AG09309 (cell line): ENCODE measurements at regions not wholly inside any gene's neighbourhood (a gene's known extent, or its start where the extent isn't known, plus 50 kb on each side); places are given as distances from the start of the nearest gene placed in this dataset.

Experiments
- DNase-seq: peaks from one replicate; pipeline ENCODE4 v3.0.0-alpha.2; 2010; ENCODE audit warnings: low read depth
- H3K4me3 ChIP-seq: 2 replicates; pipeline ENCODE4 v1.5.1; 2011; ENCODE audit warnings: mild to moderate bottlenecking, low read depth, low read length, moderate library complexity; ENCODE audit not compliant: control insufficient read depth
- CTCF ChIP-seq: IDR thresholded peaks from 2 replicates; pipeline ENCODE4 v1.5.1; 2011; ENCODE audit warnings: mild to moderate bottlenecking, low read depth, low read length, inconsistent platforms; ENCODE audit not compliant: insufficient read depth, control insufficient read depth; ENCODE audit errors: missing control alignments

DNA sequence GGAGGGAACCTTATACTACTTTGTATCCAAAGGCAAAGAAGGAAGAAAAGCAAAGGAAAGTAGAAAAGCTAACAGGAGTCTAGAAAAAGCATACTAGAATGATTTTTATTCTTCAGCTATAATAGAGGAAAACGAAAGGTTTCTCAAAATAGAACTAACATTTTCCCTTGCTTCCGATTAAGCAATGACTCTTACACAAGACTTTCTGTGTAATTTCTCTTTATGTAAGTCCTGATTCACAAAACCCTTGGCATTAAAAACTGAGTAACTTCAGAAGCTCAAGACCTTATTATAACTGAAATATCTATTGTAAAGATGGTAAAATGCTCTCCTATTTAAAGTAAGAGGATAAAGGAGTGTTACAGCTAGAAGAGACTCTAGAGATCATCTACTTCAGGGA is 97.4 kb downstream of the DTWD1 start:
- TF ChIP-seq CTCF: no peak
- peak; percentile 71 for DNase-seq
- H3K4me3 ChIP-seq: no peak overlapping the region

DNA sequence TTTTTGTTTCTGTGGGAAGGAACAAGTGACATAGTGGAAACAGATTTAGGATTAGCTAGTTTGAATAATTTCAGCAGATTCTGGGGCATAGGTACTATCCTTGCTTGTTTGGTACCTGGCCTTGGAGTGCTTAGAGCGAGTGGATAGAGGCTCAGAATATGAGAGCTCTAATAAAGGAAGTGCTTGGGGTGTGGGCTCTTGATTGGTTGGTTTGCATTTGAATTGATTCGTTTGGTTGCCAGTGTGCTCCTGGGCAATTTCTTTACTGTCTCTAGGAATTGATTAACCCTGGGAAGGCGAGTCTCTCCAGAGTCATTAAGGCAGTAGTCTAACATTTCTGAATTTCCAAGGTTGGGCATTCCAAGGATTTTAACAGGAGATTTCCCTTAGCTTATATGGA is 98.0 kb downstream of the DTWD1 start:
- no peak for TF ChIP-seq CTCF
- no peak for DNase-seq

GRCh38 chr15:49720261-49720660 is 99.4 kb downstream of the DTWD1 start:
- H3K4me3 ChIP-seq: no peak overlapping the region
- no peak for DNase-seq
- no peak for TF ChIP-seq CTCF

More for the DNA sequence above, 98.0 kb downstream of the DTWD1 start:
- no peak overlapping the region for H3K4me3 ChIP-seq

- no peak for TF ChIP-seq CTCF
- H3K4me3 ChIP-seq: no peak overlapping the region
- no peak for DNase-seq
Measured at GRCh38 chr15:49721091-49721490, 100.2 kb downstream of the DTWD1 start.

DNA sequence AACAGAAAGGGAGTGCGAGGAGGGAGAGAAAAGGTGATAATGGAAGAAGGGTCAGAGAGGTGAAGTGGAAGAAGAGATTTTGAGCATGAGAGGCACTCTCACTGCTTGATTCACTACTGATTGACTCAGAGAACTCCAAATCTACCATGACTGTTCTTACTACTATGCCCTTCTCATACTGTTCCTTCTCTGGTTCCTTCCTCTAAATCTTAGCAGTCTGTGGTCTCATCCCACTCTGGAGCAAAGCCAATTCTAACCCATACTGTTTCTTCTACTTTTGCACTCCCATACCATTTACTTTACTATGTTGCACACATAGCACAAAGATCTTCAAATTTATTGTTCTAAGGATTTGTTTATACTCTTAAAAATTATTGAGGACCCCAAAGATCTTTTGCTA is 100.8 kb downstream of the DTWD1 start:
- no peak for DNase-seq
- no peak overlapping the region for H3K4me3 ChIP-seq
- TF ChIP-seq CTCF: no peak

DNA sequence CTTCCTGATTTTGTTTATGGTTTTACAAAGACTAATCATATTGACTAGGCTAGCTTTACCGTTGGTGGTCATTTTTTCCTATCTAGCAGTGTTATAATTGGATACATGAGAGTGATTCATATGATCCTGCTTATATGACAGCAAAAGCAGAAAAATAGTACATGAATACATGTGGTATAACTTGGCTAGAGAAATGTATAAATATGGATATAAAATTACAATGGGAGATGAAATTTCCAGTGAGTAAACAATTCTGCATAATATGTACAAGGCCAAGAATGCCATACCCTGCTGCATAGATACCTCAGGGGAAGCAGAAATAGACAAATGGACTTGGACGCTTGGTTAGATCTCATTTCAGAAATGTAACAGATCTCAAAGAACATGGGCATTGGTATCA is 103.1 kb downstream of the DTWD1 start:
- no peak overlapping the region for H3K4me3 ChIP-seq
- no peak for DNase-seq
- no peak for TF ChIP-seq CTCF
